GM13977 (cell line): ENCODE measurements at regions not wholly inside any gene's neighbourhood (a gene's known extent, or its start where the extent isn't known, plus 50 kb on each side); places are given as distances from the start of the nearest gene placed in this dataset.

ENCODE experiments used
- DNase-seq: peaks from one replicate; pipeline ENCODE4 v3.0.0; 2012; ENCODE audit warnings: low spot score
- in situ Hi-C: fragments of 300-500 bp; cut with MboI; formaldehyde crosslinking; loops from one replicate; pipeline ENCODE4 v1.12.0; 2022; ENCODE audit warnings: low sequenced_read_pairs, low pct_unique_long_range_greater_than_20kb, mixed read lengths, inconsistent platforms; ENCODE audit not compliant: unreplicated experiment
- TF ChIP-seq, protein P1 (sequence below): IDR thresholded peaks from 2 replicates; pipeline ENCODE4 v1.5.1; 2012; ENCODE audit warnings: mild to moderate bottlenecking, control low read depth; ENCODE audit not compliant: insufficient read depth; ENCODE audit errors: extremely low read depth, missing control alignments

GRCh38 chr10:114723361-114723760 lies 65.3 kb upstream of the ABLIM1 start:
- TF ChIP-seq, protein P1, sequence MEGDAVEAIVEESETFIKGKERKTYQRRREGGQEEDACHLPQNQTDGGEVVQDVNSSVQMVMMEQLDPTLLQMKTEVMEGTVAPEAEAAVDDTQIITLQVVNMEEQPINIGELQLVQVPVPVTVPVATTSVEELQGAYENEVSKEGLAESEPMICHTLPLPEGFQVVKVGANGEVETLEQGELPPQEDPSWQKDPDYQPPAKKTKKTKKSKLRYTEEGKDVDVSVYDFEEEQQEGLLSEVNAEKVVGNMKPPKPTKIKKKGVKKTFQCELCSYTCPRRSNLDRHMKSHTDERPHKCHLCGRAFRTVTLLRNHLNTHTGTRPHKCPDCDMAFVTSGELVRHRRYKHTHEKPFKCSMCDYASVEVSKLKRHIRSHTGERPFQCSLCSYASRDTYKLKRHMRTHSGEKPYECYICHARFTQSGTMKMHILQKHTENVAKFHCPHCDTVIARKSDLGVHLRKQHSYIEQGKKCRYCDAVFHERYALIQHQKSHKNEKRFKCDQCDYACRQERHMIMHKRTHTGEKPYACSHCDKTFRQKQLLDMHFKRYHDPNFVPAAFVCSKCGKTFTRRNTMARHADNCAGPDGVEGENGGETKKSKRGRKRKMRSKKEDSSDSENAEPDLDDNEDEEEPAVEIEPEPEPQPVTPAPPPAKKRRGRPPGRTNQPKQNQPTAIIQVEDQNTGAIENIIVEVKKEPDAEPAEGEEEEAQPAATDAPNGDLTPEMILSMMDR: no peak
- no peak for DNase-seq
- in situ Hi-C loops: no loop called here

GRCh38 chr10:114723991-114724715 lies 66.1 kb upstream of the ABLIM1 start:
- TF ChIP-seq, protein P1: no peak
- DNase-seq: no peak
- in situ Hi-C loops: no loop called here

- DNase-seq: no peak
- in situ Hi-C loops: no loop called here
- TF ChIP-seq, protein P1: no peak
Observed at GRCh38 chr10:114724716-114725106, 66.6 kb upstream of the ABLIM1 start.

DNA sequence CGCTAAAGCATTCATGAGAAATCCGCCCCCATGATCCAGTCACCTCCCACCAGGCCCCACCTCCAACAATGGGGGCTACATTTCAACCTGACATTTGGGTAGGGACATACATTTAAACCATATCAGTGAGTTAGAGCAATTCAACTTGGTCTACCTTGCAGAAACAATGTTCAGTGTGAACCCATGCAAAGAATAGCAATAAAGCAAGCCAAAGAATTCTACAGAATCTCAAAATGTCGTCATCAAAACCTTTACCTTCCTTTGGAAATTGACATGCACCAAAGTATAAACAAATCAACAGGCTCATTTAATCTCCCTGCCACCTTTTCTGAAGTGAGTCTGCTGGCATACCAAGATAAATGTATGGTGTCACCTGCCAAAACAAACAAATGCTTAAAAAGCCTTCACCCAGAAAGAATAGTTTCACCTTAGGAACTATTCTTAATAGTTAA lies 68.8 kb upstream of the ABLIM1 start:
- TF ChIP-seq, protein P1: no peak
- DNase-seq: no peak

DNA sequence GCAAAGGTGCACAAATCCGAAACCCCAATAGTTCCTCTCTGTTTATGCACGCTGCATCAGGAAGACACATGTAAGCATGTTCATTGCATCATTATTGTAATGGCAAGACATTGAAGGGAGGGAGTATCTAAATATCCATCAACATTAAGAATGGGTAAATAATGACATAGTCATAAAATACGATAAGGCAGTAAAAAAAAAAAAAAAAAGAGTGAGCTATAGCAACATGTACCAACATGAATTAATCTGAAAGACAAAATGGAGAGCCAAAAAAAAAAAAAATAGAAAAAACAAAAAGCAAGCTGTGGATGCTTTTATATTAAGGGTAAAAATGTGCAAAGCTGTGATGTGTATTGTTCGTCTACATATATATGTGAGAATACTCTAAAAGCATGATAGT lies 70.2 kb upstream of the ABLIM1 start:
- no peak for DNase-seq
- TF ChIP-seq, protein P1: no peak
- in situ Hi-C loops: no loop called here

More for the DNA sequence above, 68.8 kb upstream of the ABLIM1 start:
- in situ Hi-C loops: no loop called here

DNA sequence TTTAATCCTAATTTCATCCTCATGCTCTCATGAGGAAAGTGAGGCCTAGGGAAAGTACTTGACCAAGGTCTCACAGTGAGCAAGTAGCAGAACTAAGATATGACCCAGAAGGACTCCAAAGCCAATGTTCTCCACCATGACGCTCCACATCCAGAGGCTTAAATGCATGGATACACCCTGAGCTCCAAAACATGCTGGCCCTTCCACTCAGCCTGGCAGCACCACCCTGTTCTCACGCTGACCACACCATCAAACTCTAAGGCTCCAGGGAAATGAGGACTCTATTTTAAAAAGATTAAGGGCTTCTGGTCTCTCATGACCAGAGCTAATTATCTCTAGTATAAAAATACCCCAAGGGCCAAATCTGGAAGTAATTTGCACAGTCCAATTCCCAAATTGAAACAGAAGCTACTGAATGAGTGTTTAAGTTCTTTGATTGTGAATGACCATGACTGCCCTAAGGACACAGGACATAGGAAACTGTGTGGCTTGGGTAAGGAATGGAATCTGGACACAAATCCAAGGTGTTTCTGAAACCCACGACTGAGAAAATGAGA lies 71.1 kb upstream of the ABLIM1 start:
- TF ChIP-seq, protein P1: no peak
- DNase-seq: no peak

More for the DNA sequence above, 71.1 kb upstream of the ABLIM1 start:
- in situ Hi-C loops: no loop called here
